H1 (cell line): ENCODE measurements at regions not wholly inside any gene's neighbourhood (a gene's known extent, or its start where the extent isn't known, plus 50 kb on each side); places are given as distances from the start of the nearest gene placed in this dataset.

Source experiments
- TF ChIP-seq, protein P1 (sequence below): IDR thresholded peaks from 2 replicates; pipeline ENCODE4 v1.6.1; 2012; ENCODE audit warnings: inconsistent platforms

DNA sequence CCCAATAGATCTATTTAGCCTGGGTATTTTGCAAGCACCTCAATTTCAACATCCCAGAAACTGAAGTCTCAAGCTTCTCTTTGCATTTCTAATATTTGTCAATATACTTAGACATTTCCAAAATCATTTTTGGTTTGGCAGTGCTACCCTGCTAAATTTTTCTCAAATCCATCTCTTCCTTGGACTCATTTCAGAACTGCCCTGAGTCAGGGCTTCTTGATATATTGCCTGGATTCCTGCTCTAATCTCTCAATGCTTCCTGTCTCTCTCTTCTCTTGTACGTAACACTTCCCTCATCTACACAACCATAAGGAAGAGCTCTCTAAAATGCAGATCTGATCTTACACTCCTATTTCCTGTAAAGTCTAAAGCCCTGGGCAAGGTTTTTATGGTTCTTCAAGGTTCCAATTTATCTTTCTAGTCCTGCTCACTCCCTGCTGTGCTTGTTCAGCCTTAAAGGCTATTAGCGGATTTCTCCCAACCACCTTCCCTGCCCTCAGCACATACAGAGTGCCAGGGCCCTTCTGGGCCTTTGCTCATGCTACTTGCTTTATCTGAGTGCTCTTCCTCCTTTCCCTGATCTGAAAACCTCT lies 53.0 kb upstream of the MME start (continued):
- TF ChIP-seq, protein P1, sequence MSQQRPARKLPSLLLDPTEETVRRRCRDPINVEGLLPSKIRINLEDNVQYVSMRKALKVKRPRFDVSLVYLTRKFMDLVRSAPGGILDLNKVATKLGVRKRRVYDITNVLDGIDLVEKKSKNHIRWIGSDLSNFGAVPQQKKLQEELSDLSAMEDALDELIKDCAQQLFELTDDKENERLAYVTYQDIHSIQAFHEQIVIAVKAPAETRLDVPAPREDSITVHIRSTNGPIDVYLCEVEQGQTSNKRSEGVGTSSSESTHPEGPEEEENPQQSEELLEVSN = no peak
